H1 (cell line): ENCODE measurements at regions not wholly inside any gene's neighbourhood (a gene's known extent, or its start where the extent isn't known, plus 50 kb on each side); places are given as distances from the start of the nearest gene placed in this dataset.

Source experiments
- CTCF ChIA-PET: fragments of 300-600 bp; sonication (Branson Sonifier 250); formaldehyde crosslinking; loops from one replicate; lab custom pipeline; 2021; ENCODE audit not compliant: partially characterized antibody; lab: Charles Lee
- POLR2A ChIA-PET: fragments of 300-600 bp; sonication (Branson Sonifier 250); formaldehyde crosslinking; loops from one replicate; lab custom pipeline; 2021; ENCODE audit warnings: inconsistent platforms; ENCODE audit not compliant: partially characterized antibody; lab: Charles Lee
- DNase-seq, 2 experiments: peaks; one replicate each; pipeline versions ENCODE4 v3.0.0 to v3.0.0-alpha.2; 2010 to 2022; ENCODE audit warnings: low spot score in 2 of 2, low read depth in 1 of 2, mixed read lengths in 1 of 2
- FAIRE-seq: peaks from 2 replicates; lab custom pipeline; 2011; peaks lifted over from hg19 to GRCh38; lab: Jason Lieb, UNC
- H2AFZ ChIP-seq: 2 replicates; pipeline ENCODE4 v1.8.1; 2012; ENCODE audit warnings: low read length, inconsistent platforms
- H2AK5ac ChIP-seq: 2 replicates; pipeline ENCODE4 v1.6.1; 2013; ENCODE audit warnings: low read depth, low read length
- H2BK120ac ChIP-seq: replicated peaks from 2 replicates; pipeline ENCODE3; 2013; ENCODE audit warnings: low read depth, low read length, inconsistent platforms
- H2BK12ac ChIP-seq: 2 replicates; pipeline ENCODE4 v1.6.1; 2013; ENCODE audit warnings: low read depth, low read length
- H2BK15ac ChIP-seq: 2 replicates; pipeline ENCODE4 v1.6.1; 2013; ENCODE audit warnings: low read length
- H2BK20ac ChIP-seq: 2 replicates; pipeline ENCODE4 v1.6.1; 2013; ENCODE audit warnings: low read length
- H2BK5ac ChIP-seq: 2 replicates; pipeline ENCODE4 v1.6.1; 2013; ENCODE audit warnings: low read depth, low read length
- H3K14ac ChIP-seq: 2 replicates; pipeline ENCODE4 v1.6.1; 2013; ENCODE audit warnings: inconsistent platforms; ENCODE audit not compliant: insufficient read length
- H3K18ac ChIP-seq: 2 replicates; pipeline ENCODE4 v1.6.1; 2013; ENCODE audit warnings: low read length; ENCODE audit errors: extremely low read depth
- H3K23ac ChIP-seq: 2 replicates; pipeline ENCODE4 v1.6.1; 2013; ENCODE audit warnings: inconsistent platforms; ENCODE audit not compliant: insufficient read length
- H3K23me2 ChIP-seq: 2 replicates; pipeline ENCODE4 v1.6.1; 2013; ENCODE audit warnings: low read depth, low read length
- H3K27ac ChIP-seq: 2 replicates; pipeline ENCODE4 v1.6.1; 2011; ENCODE audit warnings: low read depth, low read length, inconsistent platforms
- H3K27me3 ChIP-seq, 4 experiments: replicated peaks in 1 of 4; 1 replicate in 1 of 4; 2 replicates in 3 of 4; pipeline versions ENCODE4 v1.6.1 to v1.8.1; 2011 to 2013; ENCODE audit warnings: low read length in 3 of 4, mild to moderate bottlenecking in 3 of 4, inconsistent platforms in 2 of 4, mixed read lengths in 2 of 4, moderate library complexity in 1 of 4; ENCODE audit not compliant: control insufficient read depth in 3 of 4, insufficient read depth in 3 of 4; ENCODE audit errors: extremely low read depth in 1 of 4
- H3K36me3 ChIP-seq, 4 experiments: 2 replicates each; pipeline versions ENCODE4 v1.6.1 to v1.8.1; 2011 to 2013; ENCODE audit warnings: mild to moderate bottlenecking in 4 of 4, low read length in 3 of 4, moderate library complexity in 2 of 4, control low read depth in 1 of 4, inconsistent platforms in 1 of 4; ENCODE audit not compliant: insufficient read depth in 4 of 4, control insufficient read depth in 2 of 4
- H3K4ac ChIP-seq: replicated peaks from 2 replicates; pipeline ENCODE3; 2013; ENCODE audit warnings: low read length, low read depth, mixed read lengths, inconsistent platforms; ENCODE audit not compliant: insufficient read length
- H3K4me1 ChIP-seq, 4 experiments: replicated peaks in 1 of 4; 1 replicate in 1 of 4; 2 replicates in 3 of 4; pipeline versions ENCODE4 v1.6.1 to v1.8.1; 2011 to 2013; ENCODE audit warnings: low read length in 3 of 4, inconsistent platforms in 2 of 4, mixed read lengths in 1 of 4; ENCODE audit not compliant: insufficient read depth in 4 of 4, control insufficient read depth in 3 of 4
- H3K4me2 ChIP-seq, 2 experiments: 2 replicates each; pipeline versions ENCODE4 v1.6.1 to v1.8.1; 2011 to 2013; ENCODE audit warnings: low read depth in 2 of 2, low read length in 2 of 2, control low read depth in 1 of 2, inconsistent platforms in 1 of 2, mild to moderate bottlenecking in 1 of 2; ENCODE audit not compliant: insufficient read depth in 1 of 2
- H3K4me3 ChIP-seq, 4 experiments: fragments of 200-600, 300-600 bp in 1 of 4; sonication (generic), shearing (Covaris generic), sonication (Bioruptor Twin) in 1 of 4; 2 replicates each; pipeline versions ENCODE4 v1.5.1 to v1.8.1; 2011 to 2016; ENCODE audit warnings: low read length in 4 of 4, low read depth in 3 of 4, control low read depth in 2 of 4, inconsistent platforms in 2 of 4, mild to moderate bottlenecking in 2 of 4, mixed read lengths in 1 of 4, moderate library complexity in 1 of 4; ENCODE audit not compliant: insufficient read depth in 2 of 4; ENCODE audit errors: extremely low read depth in 1 of 4
- H3K56ac ChIP-seq: replicated peaks from 2 replicates; pipeline ENCODE3; 2013; ENCODE audit warnings: low read depth, mild to moderate bottlenecking, mixed read lengths, low read length, inconsistent platforms; ENCODE audit not compliant: insufficient read length
- H3K79me1 ChIP-seq: 2 replicates; pipeline ENCODE4 v1.6.1; 2013; ENCODE audit warnings: low read depth, low read length, control low read depth
- H3K79me2 ChIP-seq, 2 experiments: 2 replicates each; pipeline versions ENCODE4 v1.6.1 to v1.8.1; 2012 to 2013; ENCODE audit warnings: low read length in 2 of 2, mild to moderate bottlenecking in 2 of 2, inconsistent platforms in 1 of 2; ENCODE audit not compliant: insufficient read depth in 2 of 2, control insufficient read depth in 1 of 2
- H3K9ac ChIP-seq, 4 experiments: replicated peaks in 1 of 4; 1 replicate in 1 of 4; 2 replicates in 3 of 4; pipeline versions ENCODE4 v1.6.1 to v1.8.1; 2011 to 2013; ENCODE audit warnings: low read depth in 3 of 4, low read length in 3 of 4, control low read depth in 2 of 4, mild to moderate bottlenecking in 2 of 4, moderate library complexity in 2 of 4, inconsistent platforms in 1 of 4; ENCODE audit errors: extremely low read depth in 1 of 4
- H3K9me3 ChIP-seq, 2 experiments: 2 replicates each; pipeline versions ENCODE4 v1.6.1 to v1.8.1; 2012 to 2013; ENCODE audit warnings: mild to moderate bottlenecking in 2 of 2, moderate library complexity in 2 of 2, control low read depth in 1 of 2, inconsistent platforms in 1 of 2, low read depth in 1 of 2, low read length in 1 of 2, mixed read lengths in 1 of 2; ENCODE audit not compliant: insufficient read depth in 2 of 2
- H4K20me1 ChIP-seq, 2 experiments: replicated peaks in 1 of 2; 2 replicates each; pipeline versions ENCODE3 to v1.8.1; 2011 to 2013; ENCODE audit warnings: inconsistent platforms in 2 of 2, low read length in 2 of 2, mild to moderate bottlenecking in 1 of 2; ENCODE audit not compliant: insufficient read depth in 2 of 2, control insufficient read depth in 1 of 2
- H4K5ac ChIP-seq: 2 replicates; pipeline ENCODE4 v1.6.1; 2013; ENCODE audit warnings: low read length, low read depth, mixed read lengths, inconsistent platforms; ENCODE audit not compliant: insufficient read length
- H4K8ac ChIP-seq: 2 replicates; pipeline ENCODE4 v1.8.0; 2013; ENCODE audit warnings: mild to moderate bottlenecking, moderate library complexity, low read length, inconsistent platforms; ENCODE audit not compliant: insufficient read depth; ENCODE audit errors: extremely low read depth
- H4K91ac ChIP-seq: replicated peaks from 2 replicates; pipeline ENCODE3; 2013; ENCODE audit warnings: low read length, mixed read lengths, inconsistent platforms; ENCODE audit not compliant: insufficient read length
- JUN ChIP-seq: IDR thresholded peaks from 2 replicates; pipeline ENCODE4 v1.6.1; 2011; ENCODE audit warnings: low read depth, mild to moderate bottlenecking, improper control_type of control experiment, low read length
- POLR2AphosphoS5 ChIP-seq: IDR thresholded peaks from 2 replicates; pipeline ENCODE4 v1.6.1; 2011; ENCODE audit warnings: low read depth, low read length
- WGBS, 2 experiments: shearing (Covaris generic) in 1 of 2; methylation state at CpG; one replicate each; pipeline versions ENCODE4 v1.1.6 to v1.1.7; 2013 to 2015; ENCODE audit warnings: low lambda C conversion rate in 2 of 2, mixed read lengths in 2 of 2, inconsistent platforms in 1 of 2, low coverage in 1 of 2, missing lambda C conversion rate in 1 of 2; ENCODE audit not compliant: insufficient replicate concordance in 2 of 2, insufficient coverage in 1 of 2, insufficient read length in 1 of 2; ENCODE audit errors: extremely low coverage in 1 of 2, missing lambda C conversion rate in 1 of 2; 5-methylcytosine and 5-hydroxymethylcytosine counted together

- no peak overlapping the region for H2AFZ ChIP-seq
Observed at GRCh38 chr4:73682508-73682907, 57.9 kb upstream of the CXCL8 start.

More at GRCh38 chr4:73682508-73682907, 57.9 kb upstream of the CXCL8 start:
- Histone ChIP-seq H3K56ac (no peak overlapping the region), H4K91ac (no peak overlapping the region), H3K23ac (no peak overlapping the region), H3K14ac (no peak overlapping the region), H2BK15ac (no peak overlapping the region), H3K79me2 (no peaks in the 10 kb centered on the region), H3K9ac (no peak overlapping the region), H2BK20ac (no peak overlapping the region), H3K4ac (no peak overlapping the region), H3K27me3 (no peaks in the 10 kb centered on the region), H3K4me3 (no peak overlapping the region)
- FAIRE-seq, result no peak
- no peak for TF ChIP-seq POLR2AphosphoS5
- TF ChIP-seq JUN, result no peak
- TF ChIP-seq, all 59 proteins: peak for 0
- Histone ChIP-seq H2BK12ac (no peak overlapping the region), H3K23me2 (no peaks in the 10 kb centered on the region), H4K20me1 (no peaks in the 10 kb centered on the region), H3K18ac (no peak overlapping the region), H3K36me3 (no peaks in the 10 kb centered on the region), H3K4me1 (no peaks in the 10 kb centered on the region), H4K8ac (no peak overlapping the region), H4K5ac (no peak overlapping the region), H3K79me1 (no peaks in the 10 kb centered on the region), H2BK120ac (no peak overlapping the region), H2AK5ac (no peak overlapping the region), H3K9me3 (no peaks in the 10 kb centered on the region), H2BK5ac (no peak overlapping the region), H3K4me2 (no peak overlapping the region), H3K27ac (no peak overlapping the region)
- WGBS, 2 experiments, result 94% methylated on average over 1 of the region's 1 CpG; no CpG with 5 or more reads in 1 of the 2 experiments
- CTCF ChIA-PET, result interaction anchor here (0.9 to 1.4 kb wide), 3 partner anchors 10 to 283 kb away, joined by 3 to 4 read pairs (median 3); no protein-coding TSS in a partner anchor
- no peak for DNase-seq
- POLR2A ChIA-PET, result no interaction called here
